IgD-negative memory B cell (primary cell): ENCODE measurements at regions not wholly inside any gene's neighbourhood (a gene's known extent, or its start where the extent isn't known, plus 50 kb on each side); places are given as distances from the start of the nearest gene placed in this dataset.

ENCODE experiments used
- H3K27ac Mint-ChIP-seq, 3 donors: one replicate each; pipeline ENCODE4 v1.8.0; 2020 to 2022; ENCODE audit warnings: mild to moderate bottlenecking in 3 of 3, mixed read lengths in 3 of 3, moderate library complexity in 1 of 3
- H3K27me3 Mint-ChIP-seq: one replicate; pipeline ENCODE4 v1.8.0; 2021; ENCODE audit warnings: mixed read lengths
- H3K36me3 Mint-ChIP-seq: one replicate; pipeline ENCODE4 v1.8.0; 2020; ENCODE audit warnings: mild to moderate bottlenecking, mixed read lengths
- H3K4me1 Mint-ChIP-seq, 3 donors: one replicate each; pipeline ENCODE4 v1.8.0; 2020 to 2022; ENCODE audit warnings: mixed read lengths in 3 of 3, mild to moderate bottlenecking in 1 of 3
- H3K4me3 Mint-ChIP-seq, 4 donors: one replicate each; pipeline ENCODE4 v1.8.0; 2020 to 2022; ENCODE audit warnings: mild to moderate bottlenecking in 4 of 4, mixed read lengths in 4 of 4, moderate library complexity in 3 of 4
- H3K9me3 Mint-ChIP-seq, 3 donors: one replicate each; pipeline ENCODE4 v1.8.0; 2020 to 2021; ENCODE audit warnings: mixed read lengths in 3 of 3, mild to moderate bottlenecking in 1 of 3

GRCh38 chr12:13652105-13652504 lies 329.3 kb downstream of the GRIN2B start:
- Mint-ChIP-seq H3K27me3 (no peaks in the 10 kb centered on the region), H3K27ac (no peak overlapping the region), H3K4me1 (peaks cover 0 to 2% (median 0%) of the 10 kb centered on the region in 3 donors)

GRCh38 chr12:13635709-13636108 lies 345.7 kb downstream of the GRIN2B start:
- Mint-ChIP-seq H3K4me1 (no peaks in the 10 kb centered on the region), H3K27me3 (peaks cover 4% of the 10 kb centered on the region), H3K36me3 (no peaks in the 10 kb centered on the region), H3K9me3 (no peaks in the 10 kb centered on the region), H3K4me3 (no peak overlapping the region), H3K27ac (no peak overlapping the region)

More at GRCh38 chr12:13652105-13652504, 329.3 kb downstream of the GRIN2B start:
- H3K9me3 Mint-ChIP-seq, result peaks cover 0 to 3% (median 0%) of the 10 kb centered on the region in 3 donors
- no peak overlapping the region for H3K4me3 Mint-ChIP-seq
- no peaks in the 10 kb centered on the region for H3K36me3 Mint-ChIP-seq

GRCh38 chr12:13631873-13632272 lies 349.5 kb downstream of the GRIN2B start:
- Mint-ChIP-seq H3K27me3 (peaks cover 3% of the 10 kb centered on the region), H3K4me1 (no peaks in the 10 kb centered on the region), H3K4me3 (no peak overlapping the region), H3K27ac (no peak overlapping the region), H3K9me3 (peaks cover 0 to 2% (median 0%) of the 10 kb centered on the region in 3 donors), H3K36me3 (peaks cover 3% of the 10 kb centered on the region)

GRCh38 chr12:13630354-13630753 lies 351.0 kb downstream of the GRIN2B start:
- Mint-ChIP-seq H3K4me3 (no peak overlapping the region), H3K9me3 (peaks cover 0 to 2% (median 0%) of the 10 kb centered on the region in 3 donors), H3K27me3 (peaks cover 3% of the 10 kb centered on the region), H3K4me1 (no peaks in the 10 kb centered on the region), H3K36me3 (peaks cover 3% of the 10 kb centered on the region), H3K27ac (no peak overlapping the region)

GRCh38 chr12:13628067-13628466 lies 353.3 kb downstream of the GRIN2B start:
- peaks cover 0 to 2% (median 0%) of the 10 kb centered on the region in 3 donors for H3K9me3 Mint-ChIP-seq
- no peak overlapping the region for H3K27ac Mint-ChIP-seq
- peaks cover under 1% of the 10 kb centered on the region for H3K27me3 Mint-ChIP-seq
- no peaks in the 10 kb centered on the region for H3K4me1 Mint-ChIP-seq
- H3K4me3 Mint-ChIP-seq, result no peak overlapping the region
- peaks cover 3% of the 10 kb centered on the region for H3K36me3 Mint-ChIP-seq

- H3K4me1 Mint-ChIP-seq, result no peaks in the 10 kb centered on the region
- H3K27me3 Mint-ChIP-seq, result no peaks in the 10 kb centered on the region
- H3K36me3 Mint-ChIP-seq, result peaks cover 3% of the 10 kb centered on the region
- H3K9me3 Mint-ChIP-seq, result peaks cover 0 to 2% (median 0%) of the 10 kb centered on the region in 3 donors
- H3K4me3 Mint-ChIP-seq, result no peak overlapping the region
- no peak overlapping the region for H3K27ac Mint-ChIP-seq
Measured at GRCh38 chr12:13627536-13627935, 353.9 kb downstream of the GRIN2B start.

GRCh38 chr12:13613297-13613696 lies 368.1 kb downstream of the GRIN2B start:
- peak overlapping the region in 1 of 3 donors; percentile 19 for H3K27ac Mint-ChIP-seq
- H3K9me3 Mint-ChIP-seq, result no peaks in the 10 kb centered on the region
- H3K36me3 Mint-ChIP-seq, result peaks cover 4% of the 10 kb centered on the region
- H3K4me3 Mint-ChIP-seq, result no peak overlapping the region
- H3K27me3 Mint-ChIP-seq, result no peaks in the 10 kb centered on the region
- H3K4me1 Mint-ChIP-seq, result no peaks in the 10 kb centered on the region

- no peak overlapping the region for H3K4me3 Mint-ChIP-seq
- no peaks in the 10 kb centered on the region for H3K9me3 Mint-ChIP-seq
- H3K36me3 Mint-ChIP-seq, result peaks cover 4% of the 10 kb centered on the region
- H3K27me3 Mint-ChIP-seq, result no peaks in the 10 kb centered on the region
- H3K27ac Mint-ChIP-seq, result no peak overlapping the region
- no peaks in the 10 kb centered on the region for H3K4me1 Mint-ChIP-seq
Measured at GRCh38 chr12:13609894-13610679, 371.3 kb downstream of the GRIN2B start.

- no peaks in the 10 kb centered on the region for H3K4me1 Mint-ChIP-seq
- no peak overlapping the region for H3K27ac Mint-ChIP-seq
- H3K4me3 Mint-ChIP-seq, result no peak overlapping the region
- no peaks in the 10 kb centered on the region for H3K9me3 Mint-ChIP-seq
- no peaks in the 10 kb centered on the region for H3K27me3 Mint-ChIP-seq
- H3K36me3 Mint-ChIP-seq, result peaks cover 1% of the 10 kb centered on the region
Measured at GRCh38 chr12:13606290-13606689, 375.1 kb downstream of the GRIN2B start.

GRCh38 chr12:13603953-13604352 lies 377.4 kb downstream of the GRIN2B start:
- H3K9me3 Mint-ChIP-seq, result no peaks in the 10 kb centered on the region
- no peaks in the 10 kb centered on the region for H3K4me1 Mint-ChIP-seq
- H3K4me3 Mint-ChIP-seq, result no peak overlapping the region
- H3K27me3 Mint-ChIP-seq, result no peaks in the 10 kb centered on the region
- no peak overlapping the region for H3K27ac Mint-ChIP-seq
- H3K36me3 Mint-ChIP-seq, result peaks cover 2% of the 10 kb centered on the region

- Mint-ChIP-seq H3K27ac (no peak overlapping the region), H3K4me1 (no peaks in the 10 kb centered on the region), H3K4me3 (no peak overlapping the region), H3K36me3 (peaks cover 2% of the 10 kb centered on the region), H3K27me3 (no peaks in the 10 kb centered on the region), H3K9me3 (no peaks in the 10 kb centered on the region)
Measured at GRCh38 chr12:13602172-13602571, 379.2 kb downstream of the GRIN2B start.

GRCh38 chr12:13599176-13599575 lies 382.2 kb downstream of the GRIN2B start:
- Mint-ChIP-seq H3K36me3 (peaks cover 4% of the 10 kb centered on the region), H3K9me3 (peaks cover 0 to 2% (median 0%) of the 10 kb centered on the region in 3 donors), H3K27me3 (no peaks in the 10 kb centered on the region), H3K4me3 (no peak overlapping the region), H3K4me1 (peaks cover 0 to 1% (median 0%) of the 10 kb centered on the region in 3 donors), H3K27ac (no peak overlapping the region)

GRCh38 chr12:13597837-13598236 lies 383.6 kb downstream of the GRIN2B start:
- H3K27me3 Mint-ChIP-seq, result no peaks in the 10 kb centered on the region
- peaks cover 0 to 1% (median 0%) of the 10 kb centered on the region in 3 donors for H3K4me1 Mint-ChIP-seq
- H3K4me3 Mint-ChIP-seq, result no peak overlapping the region
- peaks cover 0 to 3% (median 0%) of the 10 kb centered on the region in 3 donors for H3K9me3 Mint-ChIP-seq
- H3K27ac Mint-ChIP-seq, result peak overlapping the region in 1 of 3 donors; percentile 79
- H3K36me3 Mint-ChIP-seq, result peaks cover 7% of the 10 kb centered on the region

- Mint-ChIP-seq H3K27me3 (no peaks in the 10 kb centered on the region), H3K4me1 (peaks cover 0 to 3% (median 2%) of the 10 kb centered on the region in 3 donors), H3K36me3 (peaks cover 7% of the 10 kb centered on the region), H3K9me3 (peaks cover 0 to 3% (median 0%) of the 10 kb centered on the region in 3 donors), H3K27ac (no peak overlapping the region), H3K4me3 (no peak overlapping the region)
Measured at GRCh38 chr12:13597166-13597565, 384.2 kb downstream of the GRIN2B start.

- peaks cover 0 to 3% (median 0%) of the 10 kb centered on the region in 3 donors for H3K9me3 Mint-ChIP-seq
- H3K36me3 Mint-ChIP-seq, result peaks cover 7% of the 10 kb centered on the region
- H3K27me3 Mint-ChIP-seq, result no peaks in the 10 kb centered on the region
- H3K4me1 Mint-ChIP-seq, result peaks cover 0 to 6% (median 2%) of the 10 kb centered on the region in 3 donors
- no peak overlapping the region for H3K4me3 Mint-ChIP-seq
- no peak overlapping the region for H3K27ac Mint-ChIP-seq
Measured at GRCh38 chr12:13596714-13597113, 384.7 kb downstream of the GRIN2B start.
